ENCODE measurements at regions not wholly inside any gene's neighbourhood (a gene's known extent, or its start where the extent isn't known, plus 50 kb on each side); places are given as distances from the start of the nearest gene placed in this dataset.
"Not testable (repeated sequence)": the region's sequence is repeated elsewhere in the genome, so short reads cannot be mapped to it uniquely, and the experiment has no call there.

GRCh38 chr15:46956456-46956855, 760.8 kb upstream of the SEMA6D start:
- no peak overlapping the region for H3K4me3 ChIP-seq (ENCODE audit: low read depth, low read length)
- no peak for DNase-seq (ENCODE audit: low read depth)
- TF ChIP-seq CTCF (conservative IDR thresholded peaks at IDR 0.05; ENCODE audit: low read depth, low read length): no peak

GRCh38 chr15:46956881-46957280, 760.4 kb upstream of the SEMA6D start:
- no peak for DNase-seq (ENCODE audit: low read depth)
- no peak for TF ChIP-seq CTCF (conservative IDR thresholded peaks at IDR 0.05; ENCODE audit: low read depth, low read length)
- H3K4me3 ChIP-seq (ENCODE audit: low read depth, low read length): no peak overlapping the region

- DNase-seq (ENCODE audit: low read depth): no peak
- H3K4me3 ChIP-seq (ENCODE audit: low read depth, low read length): no peak overlapping the region
- TF ChIP-seq CTCF (conservative IDR thresholded peaks at IDR 0.05; ENCODE audit: low read depth, low read length): no peak
Observed at GRCh38 chr15:46960581-46960980, 756.7 kb upstream of the SEMA6D start.

- no peak overlapping the region for H3K4me3 ChIP-seq (ENCODE audit: low read depth, low read length)
- TF ChIP-seq CTCF (conservative IDR thresholded peaks at IDR 0.05; ENCODE audit: low read depth, low read length): no peak
- DNase-seq (ENCODE audit: low read depth): no peak
Observed at GRCh38 chr15:46961795-46962194, 755.5 kb upstream of the SEMA6D start.

- DNase-seq (ENCODE audit: low read depth); H3K4me3 ChIP-seq (ENCODE audit: low read depth, low read length): not testable (repeated sequence)
Observed at GRCh38 chr15:46988055-46988454, 729.2 kb upstream of the SEMA6D start.

GRCh38 chr15:46996359-46996758, 720.9 kb upstream of the SEMA6D start:
- no peak for TF ChIP-seq CTCF (conservative IDR thresholded peaks at IDR 0.05; ENCODE audit: low read depth, low read length)
- DNase-seq (ENCODE audit: low read depth): no peak
- no peak overlapping the region for H3K4me3 ChIP-seq (ENCODE audit: low read depth, low read length)

- H3K4me3 ChIP-seq (ENCODE audit: low read depth, low read length): no peak overlapping the region
- no peak for DNase-seq (ENCODE audit: low read depth)
- no peak for TF ChIP-seq CTCF (conservative IDR thresholded peaks at IDR 0.05; ENCODE audit: low read depth, low read length)
Observed at GRCh38 chr15:46997501-46997900, 719.8 kb upstream of the SEMA6D start.

- DNase-seq (ENCODE audit: low read depth): no peak
- H3K4me3 ChIP-seq (ENCODE audit: low read depth, low read length): no peak overlapping the region
- TF ChIP-seq CTCF (conservative IDR thresholded peaks at IDR 0.05; ENCODE audit: low read depth, low read length): no peak
Observed at GRCh38 chr15:47003568-47003967, 713.7 kb upstream of the SEMA6D start.

All from choroid plexus epithelial cell (primary cell).